ENCODE measurements at regions not wholly inside any gene's neighbourhood (a gene's known extent, or its start where the extent isn't known, plus 50 kb on each side); places are given as distances from the start of the nearest gene placed in this dataset.

- DNase-seq, result no peak
- POLR2A ChIA-PET (ENCODE audit: unreplicated experiment), result no interaction called here
- H3K9me3 ChIP-seq (ENCODE audit: control insufficient read depth, insufficient read depth, low read length), result no peaks in the 10 kb centered on the region
- ATAC-seq (ENCODE audit: low read depth), result no peak
- no peak overlapping the region for H3K9ac ChIP-seq (ENCODE audit: low read depth, low read length)
- H3K9me1 ChIP-seq (ENCODE audit: insufficient read depth, low read length), result no peaks in the 10 kb centered on the region
- H3K4me3 ChIP-seq (ENCODE audit: insufficient read depth, low read depth, low read length), result no peak overlapping the region
- H4K91ac ChIP-seq (ENCODE audit: insufficient read depth, low read depth, low read length), result no peak overlapping the region
- H2BK20ac ChIP-seq (ENCODE audit: low read depth, low read length), result no peak overlapping the region
- no peak overlapping the region for H3K4ac ChIP-seq (ENCODE audit: low read depth, low read length)
- no peaks in the 10 kb centered on the region for H4K20me1 ChIP-seq (ENCODE audit: insufficient read depth, low read length)
- H2BK120ac ChIP-seq (ENCODE audit: low read depth, low read length), result no peak overlapping the region
- CTCF ChIA-PET, result no interaction called here
- H3K4me1 ChIP-seq (ENCODE audit: control insufficient read depth, insufficient read depth, low read length), result peaks cover 4% of the 10 kb centered on the region
- no peak overlapping the region for H4K5ac ChIP-seq (ENCODE audit: low read depth, low read length)
- H3K27ac ChIP-seq (ENCODE audit: insufficient read depth, low read length), result no peak overlapping the region
- H3K4me2 ChIP-seq (ENCODE audit: low read depth, low read length), result no peak overlapping the region
- no peak overlapping the region for H3K18ac ChIP-seq (ENCODE audit: low read depth, low read length)
- TF ChIP-seq MAZ (IDR thresholded peaks at IDR 0.05; ENCODE audit: borderline replicate concordance, low read depth, low read length), result no peak
- no peak for TF ChIP-seq USF2 (IDR thresholded peaks at IDR 0.05; ENCODE audit: low read depth, low read length)
- no peak for TF ChIP-seq MXI1 (IDR thresholded peaks at IDR 0.05; ENCODE audit: borderline replicate concordance, low read depth, low read length)
- no peak for TF ChIP-seq BHLHE40 (IDR thresholded peaks at IDR 0.05; ENCODE audit: low read depth, low read length)
- TF ChIP-seq RAD21 (IDR thresholded peaks at IDR 0.05; ENCODE audit: low read length), result no peak
- TF ChIP-seq POLR2A (IDR thresholded peaks at IDR 0.05; ENCODE audit: low read depth, low read length), result no peak
- TF ChIP-seq RCOR1 (IDR thresholded peaks at IDR 0.05; ENCODE audit: insufficient replicate concordance, low read length), result no peak
- no peak for TF ChIP-seq RFX5 (IDR thresholded peaks at IDR 0.05; ENCODE audit: low read depth, low read length)
- TF ChIP-seq SMC3 (IDR thresholded peaks at IDR 0.05; ENCODE audit: low read depth, low read length), result no peak
- no peak for TF ChIP-seq MAFK (IDR thresholded peaks at IDR 0.05; ENCODE audit: low read depth, low read length)
- no peak for TF ChIP-seq CEBPB (IDR thresholded peaks at IDR 0.05; ENCODE audit: low read depth, low read length)
- TF ChIP-seq FOS (IDR thresholded peaks at IDR 0.05; ENCODE audit: low read depth, low read length), result no peak
- TF ChIP-seq CHD1 (IDR thresholded peaks at IDR 0.05; ENCODE audit: low read depth, low read length), result no peak
- no peak for TF ChIP-seq NFE2L2 (IDR thresholded peaks at IDR 0.05; ENCODE audit: low read depth, low read length)
- TF ChIP-seq CTCF (conservative IDR thresholded peaks at IDR 0.05; ENCODE audit: low read depth, low read length), result no peak
- TF ChIP-seq ELK1 (IDR thresholded peaks at IDR 0.05; ENCODE audit: borderline replicate concordance, low read depth, low read length), result no peak
- H2BK5ac ChIP-seq (ENCODE audit: low read depth, low read length, poor library complexity, severe bottlenecking), result no peak overlapping the region
- no peaks in the 10 kb centered on the region for H3K79me1 ChIP-seq (ENCODE audit: low read depth in 1 of 2, low read length in 2 of 2)
- no peak overlapping the region for H3K56ac ChIP-seq (ENCODE audit: extremely low read depth, insufficient read depth, low read length)
- no peaks in the 10 kb centered on the region for H3K36me3 ChIP-seq (ENCODE audit: control insufficient read depth, insufficient read depth, low read length)
- dilution Hi-C loops (cut with HindIII; ENCODE audit: low sequenced_read_pairs, unreplicated experiment), result no loop called here
- H4K8ac ChIP-seq (ENCODE audit: low read depth in 2 of 2, low read length in 2 of 2), result no peak overlapping the region
- no CpG with 5 or more reads among the region's 4 CpGs for WGBS, 2 experiments (ENCODE audit: extremely low coverage in 2 of 2, insufficient read length in 1 of 2)
- in situ Hi-C loops (cut with MboI; ENCODE audit: low sequenced_read_pairs), result no loop called here
- no peak overlapping the region for H2BK15ac ChIP-seq (ENCODE audit: low read depth, low read length)
- H2AFZ ChIP-seq (replicated peaks; ENCODE audit: low read length, poor library complexity), result no peak overlapping the region
- intact Hi-C loops (cut with micrococcal nuclease), result no loop called here
- H3K23ac ChIP-seq (ENCODE audit: low read depth, low read length), result no peak overlapping the region
- no peak overlapping the region for H3K14ac ChIP-seq (replicated peaks; ENCODE audit: low read depth, low read length)
- no peak overlapping the region for H2AK5ac ChIP-seq (ENCODE audit: low read depth, low read length)
- no TSS peak for BruUV-seq (replicated peaks)
- H3K27me3 ChIP-seq (ENCODE audit: control insufficient read depth, insufficient read depth, low read length), result peaks cover 49% of the 10 kb centered on the region
- no peak overlapping the region for H2AK9ac ChIP-seq (replicated peaks; ENCODE audit: low read depth, low read length, poor library complexity)
These were observed 156.0 kb downstream of the DAD1 start for GRCh38 chr14:22433069-22433468.

Data from IMR-90 (cell line).